Small intestine (tissue), 7 donors: ENCODE measurements at regions not wholly inside any gene's neighbourhood (a gene's known extent, or its start where the extent isn't known, plus 50 kb on each side); places are given as distances from the start of the nearest gene placed in this dataset.

Experiments used
- DNase-seq, 2 donors: peaks; one replicate each; pipeline versions ENCODE4 v3.0.0 to v3.0.0-alpha.2; 2013
- FAIRE-seq: peaks from 2 replicates; lab custom pipeline; 2012; peaks lifted over from hg19 to GRCh38; lab: Jason Lieb, UNC
- H3K27ac ChIP-seq, 3 donors: one replicate each; pipeline ENCODE4 v1.5.1; 2013; ENCODE audit warnings: low read length in 2 of 3, mild to moderate bottlenecking in 2 of 3, control low read depth in 1 of 3, inconsistent platforms in 1 of 3, low read depth in 1 of 3, moderate library complexity in 1 of 3
- H3K27me3 ChIP-seq, 3 donors: one replicate each; pipeline ENCODE4 v1.6.1; 2013; ENCODE audit warnings: low read length in 3 of 3, inconsistent platforms in 1 of 3; ENCODE audit not compliant: control insufficient read depth in 3 of 3, insufficient read depth in 3 of 3
- H3K36me3 ChIP-seq, 3 donors: one replicate each; pipeline ENCODE4 v1.6.1; 2013; ENCODE audit warnings: low read length in 3 of 3, inconsistent platforms in 1 of 3, low read depth in 1 of 3, mild to moderate bottlenecking in 1 of 3, moderate library complexity in 1 of 3; ENCODE audit not compliant: control insufficient read depth in 3 of 3, insufficient read depth in 2 of 3
- H3K4me1 ChIP-seq, 3 donors: one replicate each; pipeline ENCODE4 v1.6.1; 2013; ENCODE audit warnings: low read length in 2 of 3, inconsistent platforms in 1 of 3, low read depth in 1 of 3, mild to moderate bottlenecking in 1 of 3, moderate library complexity in 1 of 3; ENCODE audit not compliant: control insufficient read depth in 3 of 3, insufficient read depth in 2 of 3
- H3K4me3 ChIP-seq, 3 donors: one replicate each; pipeline ENCODE4 v1.5.1; 2013; ENCODE audit warnings: low read length in 3 of 3, control low read depth in 1 of 3, inconsistent platforms in 1 of 3, low read depth in 1 of 3, mild to moderate bottlenecking in 1 of 3, moderate library complexity in 1 of 3
- H3K9me3 ChIP-seq, 2 donors: one replicate each; pipeline ENCODE4 v1.6.1; 2013; ENCODE audit warnings: low read depth in 1 of 2, low read length in 1 of 2; ENCODE audit not compliant: control insufficient read depth in 2 of 2, insufficient read depth in 1 of 2
- WGBS, 3 donors: extraction: QIAGEN DNeasy Blood & Tissue Kit; methylation state at CpG; one replicate each; pipeline ENCODE4 v1.1.7; 2013; 5-methylcytosine and 5-hydroxymethylcytosine counted together
- donor health status: healthy with polysubstance abuse.
- donor health status: control.
- donor health status: control.
- donor health status: Bipolar disorder and iron deficiency.
- donor health status: healthy.

GRCh38 chr2:66084948-66085590, 349.9 kb upstream of the MEIS1 start:
- H3K36me3 ChIP-seq: no peaks in the 10 kb centered on the region
- H3K27me3 ChIP-seq: no peaks in the 10 kb centered on the region
- H3K4me1 ChIP-seq: no peaks in the 10 kb centered on the region
- H3K4me3 ChIP-seq: no peak overlapping the region
- no peak overlapping the region for H3K27ac ChIP-seq
- H3K9me3 ChIP-seq: peaks cover 0 to 2% of the 10 kb centered on the region in 2 donors
- no peak for DNase-seq
- FAIRE-seq: no peak
- WGBS, 3 donors: 82 to 84% (median 84%) methylated on average over 9 of the region's 9 CpGs

- H3K27me3 ChIP-seq: no peaks in the 10 kb centered on the region
- H3K27ac ChIP-seq: no peak overlapping the region
- no peaks in the 10 kb centered on the region for H3K36me3 ChIP-seq
- H3K4me3 ChIP-seq: no peak overlapping the region
- no peak for DNase-seq
- no peaks in the 10 kb centered on the region for H3K4me1 ChIP-seq
- 75 to 95% (median 82%) methylated on average over 1 of the region's 1 CpG for WGBS, 3 donors
- FAIRE-seq: no peak
- H3K9me3 ChIP-seq: peaks cover 0 to 2% of the 10 kb centered on the region in 2 donors
Measured at GRCh38 chr2:66082581-66082980, 352.3 kb upstream of the MEIS1 start.

GRCh38 chr2:66080127-66080526, 354.8 kb upstream of the MEIS1 start:
- H3K4me3 ChIP-seq: no peak overlapping the region
- H3K4me1 ChIP-seq: no peaks in the 10 kb centered on the region
- FAIRE-seq: no peak
- no peak overlapping the region for H3K27ac ChIP-seq
- 20 to 47% (median 34%) methylated on average over 5 of the region's 5 CpGs for WGBS, 3 donors
- H3K27me3 ChIP-seq: no peaks in the 10 kb centered on the region
- no peak for DNase-seq
- H3K36me3 ChIP-seq: no peaks in the 10 kb centered on the region
- no peaks in the 10 kb centered on the region for H3K9me3 ChIP-seq

GRCh38 chr2:66073172-66073571, 361.8 kb upstream of the MEIS1 start:
- H3K4me3 ChIP-seq: no peak overlapping the region
- no peaks in the 10 kb centered on the region for H3K9me3 ChIP-seq
- peaks cover 0 to 9% (median 0%) of the 10 kb centered on the region in 3 donors for H3K27me3 ChIP-seq
- no peak for DNase-seq
- H3K36me3 ChIP-seq: no peaks in the 10 kb centered on the region
- H3K27ac ChIP-seq: no peak overlapping the region
- FAIRE-seq: no peak
- 79 to 84% (median 79%) methylated on average over 4 of the region's 4 CpGs for WGBS, 3 donors
- H3K4me1 ChIP-seq: no peaks in the 10 kb centered on the region

GRCh38 chr2:66070721-66071602, 364.0 kb upstream of the MEIS1 start:
- DNase-seq (peak in 1 of 2 donors; percentile 2), FAIRE-seq (no peak)
- peak overlapping the region in 1 of 3 donors; percentile 12 for H3K4me3 ChIP-seq
- no peaks in the 10 kb centered on the region for H3K36me3 ChIP-seq
- peaks cover 0 to 9% (median 0%) of the 10 kb centered on the region in 3 donors for H3K27me3 ChIP-seq
- H3K9me3 ChIP-seq: no peaks in the 10 kb centered on the region
- WGBS, 3 donors: 25 to 43% (median 43%) methylated on average over 21 of the region's 21 CpGs
- no peak overlapping the region for H3K27ac ChIP-seq
- H3K4me1 ChIP-seq: no peaks in the 10 kb centered on the region

GRCh38 chr2:66069937-66070720, 364.8 kb upstream of the MEIS1 start:
- Histone ChIP-seq H3K4me3 (no peak overlapping the region), H3K27ac (no peak overlapping the region), H3K27me3 (peaks cover 0 to 9% (median 0%) of the 10 kb centered on the region in 3 donors), H3K36me3 (no peaks in the 10 kb centered on the region), H3K4me1 (no peaks in the 10 kb centered on the region), H3K9me3 (no peaks in the 10 kb centered on the region)
- DNase-seq (no peak), FAIRE-seq (no peak)
- 87 to 92% (median 92%) methylated on average over 2 of the region's 2 CpGs for WGBS, 3 donors

- H3K4me1 ChIP-seq: no peaks in the 10 kb centered on the region
- FAIRE-seq: no peak
- H3K27me3 ChIP-seq: peaks cover 0 to 9% (median 0%) of the 10 kb centered on the region in 3 donors
Measured at GRCh38 chr2:66066032-66066431, 368.9 kb upstream of the MEIS1 start.

GRCh38 chr2:66059332-66059731, 375.6 kb upstream of the MEIS1 start:
- no peak overlapping the region for H3K4me3 ChIP-seq
- no peaks in the 10 kb centered on the region for H3K36me3 ChIP-seq
- no peaks in the 10 kb centered on the region for H3K9me3 ChIP-seq
- no peaks in the 10 kb centered on the region for H3K4me1 ChIP-seq
- FAIRE-seq (no peak), DNase-seq (no peak)
- no peaks in the 10 kb centered on the region for H3K27me3 ChIP-seq
- H3K27ac ChIP-seq: no peak overlapping the region

More at GRCh38 chr2:66066032-66066431, 368.9 kb upstream of the MEIS1 start:
- Histone ChIP-seq H3K36me3 (no peaks in the 10 kb centered on the region), H3K9me3 (no peaks in the 10 kb centered on the region), H3K4me3 (no peak overlapping the region), H3K27ac (no peak overlapping the region)
- DNase-seq: no peak
